Neural cell (in vitro differentiated cells): ENCODE measurements at regions not wholly inside any gene's neighbourhood (a gene's known extent, or its start where the extent isn't known, plus 50 kb on each side); places are given as distances from the start of the nearest gene placed in this dataset.

ENCODE experiments used
- H2AFZ ChIP-seq: fragments of 200-600, 300-800 bp; sonication (generic), shearing (Covaris generic); 2 replicates; pipeline ENCODE4 v1.6.0; 2014; ENCODE audit warnings: low read depth, mild to moderate bottlenecking, antibody characterized with exemption, low read length, moderate library complexity
- H3F3A ChIP-seq: fragments of 200-600 bp; shearing (Covaris generic); 2 replicates; pipeline ENCODE4 v1.6.1; 2016; ENCODE audit warnings: mild to moderate bottlenecking, moderate library complexity, mixed read lengths, antibody characterized with exemption, low read length; ENCODE audit not compliant: insufficient read depth, poor library complexity, severe bottlenecking
- H3K27ac ChIP-seq: fragments of 200-600, 300-800 bp; sonication (generic), shearing (Covaris generic); 2 replicates; pipeline ENCODE4 v1.5.1; 2014; ENCODE audit warnings: mild to moderate bottlenecking, low read length, moderate library complexity
- H3K27me3 ChIP-seq: fragments of 300-800, 200-600 bp; sonication (generic), shearing (Covaris generic); 2 replicates; pipeline ENCODE4 v1.6.0; 2014; ENCODE audit warnings: mild to moderate bottlenecking, low read depth, low read length, moderate library complexity; ENCODE audit not compliant: insufficient read depth
- H3K36me3 ChIP-seq: fragments of 300-800, 200-600 bp; sonication (generic), shearing (Covaris generic); 2 replicates; pipeline ENCODE4 v1.5.1; 2014; ENCODE audit warnings: mild to moderate bottlenecking, antibody characterized with exemption, low read length, moderate library complexity; ENCODE audit not compliant: insufficient read depth
- H3K4me2 ChIP-seq: fragments of 300-800, 200-600 bp; sonication (generic), shearing (Covaris generic); 2 replicates; pipeline ENCODE4 v1.6.0; 2014; ENCODE audit warnings: mild to moderate bottlenecking, low read length
- H3K4me3 ChIP-seq: fragments of 300-800, 200-600 bp; sonication (generic), shearing (Covaris generic); 2 replicates; pipeline ENCODE4 v1.5.1; 2014; ENCODE audit warnings: mild to moderate bottlenecking, low read length, moderate library complexity
- H3K79me2 ChIP-seq: fragments of 200-600 bp; shearing (Covaris generic); replicated peaks from 2 replicates; pipeline ENCODE4 v1.6.0; 2014; ENCODE audit warnings: mild to moderate bottlenecking, low read length, moderate library complexity; ENCODE audit not compliant: insufficient read depth
- H3K9ac ChIP-seq: fragments of 300-800, 200-600 bp; sonication (generic), shearing (Covaris generic); 2 replicates; pipeline ENCODE4 v1.6.1; 2016; ENCODE audit warnings: mild to moderate bottlenecking, low read length, mixed read lengths
- H3K9me2 ChIP-seq: fragments of 200-600 bp; shearing (Covaris generic); 2 replicates; pipeline ENCODE4 v1.6.1; 2016; ENCODE audit warnings: mild to moderate bottlenecking, low read length, mixed read lengths; ENCODE audit not compliant: insufficient read depth
- H3K9me3 ChIP-seq: fragments of 200-600, 300-800 bp; sonication (generic), shearing (Covaris generic); 2 replicates; pipeline ENCODE4 v1.6.1; 2016; ENCODE audit warnings: mild to moderate bottlenecking, mixed run types, low read length, moderate library complexity, mixed read lengths
- H4K20me1 ChIP-seq: fragments of 200-600 bp; shearing (Covaris generic); 2 replicates; pipeline ENCODE4 v1.6.1; 2016; ENCODE audit warnings: mild to moderate bottlenecking, mixed run types; ENCODE audit not compliant: insufficient read depth
- CTCF ChIP-seq: fragments of 450-650 bp; IDR thresholded peaks from 2 replicates; pipeline ENCODE4 v1.5.1; 2014; ENCODE audit warnings: antibody characterized with exemption, mild to moderate bottlenecking, moderate library complexity; ENCODE audit not compliant: poor library complexity, severe bottlenecking
- EP300 ChIP-seq: fragments of 450-650 bp; conservative IDR thresholded peaks from 2 replicates; pipeline ENCODE4 v1.6.1; 2014; ENCODE audit warnings: antibody characterized with exemption, mild to moderate bottlenecking, moderate library complexity; ENCODE audit not compliant: poor library complexity, severe bottlenecking
- EZH2 ChIP-seq: fragments of 200-600, 300-800 bp; shearing (Covaris generic), sonication (generic); IDR thresholded peaks from 2 replicates; pipeline ENCODE4 v1.6.1; 2014; ENCODE audit warnings: antibody characterized with exemption, low read length, borderline replicate concordance, mild to moderate bottlenecking; ENCODE audit not compliant: insufficient read depth, poor library complexity, severe bottlenecking
- MXI1 ChIP-seq: fragments of 450-650 bp; conservative IDR thresholded peaks from 2 replicates; pipeline ENCODE4 v1.6.1; 2014; ENCODE audit warnings: antibody characterized with exemption, mild to moderate bottlenecking; ENCODE audit not compliant: poor library complexity, severe bottlenecking
- POLR2AphosphoS5 ChIP-seq: IDR thresholded peaks from 2 replicates; pipeline ENCODE4 v1.6.1; 2012
- RAD21 ChIP-seq: fragments of 450-650 bp; conservative IDR thresholded peaks from 2 replicates; pipeline ENCODE4 v1.6.1; 2014; ENCODE audit warnings: antibody characterized with exemption, mild to moderate bottlenecking, moderate library complexity
- REST ChIP-seq: IDR thresholded peaks from 2 replicates; pipeline ENCODE4 v1.6.1; 2012; ENCODE audit warnings: borderline replicate concordance
- SMC3 ChIP-seq: fragments of 450-650 bp; conservative IDR thresholded peaks from 2 replicates; pipeline ENCODE4 v1.6.1; 2014; ENCODE audit warnings: antibody characterized with exemption, mild to moderate bottlenecking, moderate library complexity; ENCODE audit not compliant: poor library complexity
- TAF1 ChIP-seq: IDR thresholded peaks from 2 replicates; pipeline ENCODE4 v1.6.1; 2012; ENCODE audit warnings: low read depth

- Histone ChIP-seq H4K20me1 (no peaks in the 10 kb centered on the region), H3K9ac (no peak overlapping the region), H3K27me3 (no peaks in the 10 kb centered on the region), H3F3A (no peaks in the 10 kb centered on the region), H3K9me2 (no peaks in the 10 kb centered on the region), H2AFZ (no peak overlapping the region), H3K36me3 (no peaks in the 10 kb centered on the region), H3K27ac (no peak overlapping the region), H3K9me3 (no peaks in the 10 kb centered on the region), H3K4me3 (no peak overlapping the region), H3K79me2 (no peaks in the 10 kb centered on the region), H3K4me2 (no peak overlapping the region)
- TF ChIP-seq EZH2 (no peak), MXI1 (no peak), RAD21 (no peak), CTCF (no peak), TAF1 (no peak), SMC3 (no peak), EP300 (no peak), POLR2AphosphoS5 (no peak), REST (no peak)
Measured at GRCh38 chr11:110912437-110912836, 200.2 kb upstream of the ARHGAP20 start.

GRCh38 chr11:110910384-110910783 is 198.1 kb upstream of the ARHGAP20 start:
- H3K9me2 ChIP-seq, result no peaks in the 10 kb centered on the region
- no peak overlapping the region for H3K9ac ChIP-seq
- H4K20me1 ChIP-seq, result no peaks in the 10 kb centered on the region
- TF ChIP-seq CTCF (no peak), TAF1 (no peak), RAD21 (no peak), MXI1 (no peak), SMC3 (no peak), POLR2AphosphoS5 (no peak), REST (no peak), EZH2 (no peak), EP300 (no peak)
- H3K9me3 ChIP-seq, result no peaks in the 10 kb centered on the region
- no peak overlapping the region for H3K4me3 ChIP-seq
- no peaks in the 10 kb centered on the region for H3K27me3 ChIP-seq
- H3K36me3 ChIP-seq, result no peaks in the 10 kb centered on the region
- no peak overlapping the region for H3K4me2 ChIP-seq
- H3K79me2 ChIP-seq, result no peaks in the 10 kb centered on the region
- H3F3A ChIP-seq, result no peaks in the 10 kb centered on the region
- H3K27ac ChIP-seq, result no peak overlapping the region
- H2AFZ ChIP-seq, result no peak overlapping the region
